Occipital lobe (tissue), 1 donor: ENCODE measurements at regions not wholly inside any gene's neighbourhood (a gene's known extent, or its start where the extent isn't known, plus 50 kb on each side); places are given as distances from the start of the nearest gene placed in this dataset.
"Not testable (repeated sequence)": the region's sequence is repeated elsewhere in the genome, so short reads cannot be mapped to it uniquely, and the experiment has no call there.

ENCODE experiments used
- DNase-seq: peaks from one replicate; lab custom pipeline; 2025; lab: John Stamatoyannopoulos, UW

- peak; percentile 49 for DNase-seq
These were observed 89.7 kb upstream of the CCNG1 start for GRCh38 chr5:163347671-163348070.

- DNase-seq: no peak
These were observed 87.3 kb upstream of the CCNG1 start for GRCh38 chr5:163350083-163350482.

- DNase-seq: no peak
These were observed 84.9 kb upstream of the CCNG1 start for GRCh38 chr5:163352531-163352930.

- not testable (repeated sequence) for DNase-seq
These were observed 81.6 kb upstream of the CCNG1 start for GRCh38 chr5:163355811-163356210.

- DNase-seq: no peak
These were observed 79.8 kb upstream of the CCNG1 start for GRCh38 chr5:163357636-163358035.

- DNase-seq: no peak
These were observed 76.7 kb upstream of the CCNG1 start for GRCh38 chr5:163360656-163361055.

- DNase-seq: no peak
These were observed 75.9 kb upstream of the CCNG1 start for GRCh38 chr5:163361450-163361849.

- DNase-seq: no peak
These were observed 74.5 kb upstream of the CCNG1 start for GRCh38 chr5:163362840-163363371.

GRCh38 chr5:163363389-163363788, 74.0 kb upstream of the CCNG1 start:
- DNase-seq: no peak

- no peak for DNase-seq
These were observed 70.6 kb upstream of the CCNG1 start for GRCh38 chr5:163366757-163367156.

GRCh38 chr5:163369776-163370385, 67.5 kb upstream of the CCNG1 start:
- no peak for DNase-seq

- no peak for DNase-seq
These were observed 63.8 kb upstream of the CCNG1 start for GRCh38 chr5:163373436-163374084.

GRCh38 chr5:163377982-163378381, 59.4 kb upstream of the CCNG1 start:
- no peak for DNase-seq

- DNase-seq: no peak
These were observed 57.9 kb upstream of the CCNG1 start for GRCh38 chr5:163379298-163380155.

GRCh38 chr5:163381832-163382231, 55.6 kb upstream of the CCNG1 start:
- no peak for DNase-seq

GRCh38 chr5:163383754-163384153, 53.6 kb upstream of the CCNG1 start:
- no peak for DNase-seq

GRCh38 chr5:163384669-163385068, 52.7 kb upstream of the CCNG1 start:
- DNase-seq: no peak

- DNase-seq: peak; percentile 44
These were observed 52.1 kb upstream of the CCNG1 start for GRCh38 chr5:163385271-163385670.

- DNase-seq: no peak
These were observed 51.6 kb upstream of the CCNG1 start for GRCh38 chr5:163385824-163386223.

- no peak for DNase-seq
These were observed 51.0 kb upstream of the CCNG1 start for GRCh38 chr5:163386352-163386751.

- no peak for DNase-seq
These were observed 49.6 kb upstream of the CCNG1 start for GRCh38 chr5:163387589-163388343.
